ENCODE measurements at regions not wholly inside any gene's neighbourhood (a gene's known extent, or its start where the extent isn't known, plus 50 kb on each side); places are given as distances from the start of the nearest gene placed in this dataset.

DNA sequence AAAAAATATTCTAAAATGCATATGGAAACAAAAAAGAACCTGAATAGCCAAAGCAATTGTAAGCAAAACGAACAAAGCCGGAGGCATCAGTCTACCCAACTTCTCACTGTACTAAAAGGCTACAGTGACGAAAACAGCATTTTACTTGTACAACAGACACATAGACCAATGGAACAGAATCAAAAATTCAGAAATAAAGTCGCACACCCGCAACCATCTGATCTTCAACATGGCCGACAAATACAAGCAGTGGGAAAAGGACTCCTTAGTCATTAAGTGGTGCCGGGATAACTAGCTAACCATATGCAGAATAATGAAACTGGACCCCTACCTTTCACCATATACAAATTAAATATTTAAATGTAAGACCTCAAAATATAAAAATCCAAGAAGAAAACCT, 203.9 kb upstream of the PPFIA2 start:
- TF ChIP-seq CREB1 (CRISPR knock-in tag; IDR thresholded peaks at IDR 0.05) (no peak), ZNF219 (CRISPR knock-in tag; IDR thresholded peaks at IDR 0.05; ENCODE audit: borderline replicate concordance) (no peak)
